Stimulated activated CD4-positive, alpha-beta T cell treated with anti-CD3 and anti-CD28 coated beads, Interleukin-1b, Interleukin-23, amount 100 ng/mL, for 4 hours (primary cell): ENCODE measurements at regions not wholly inside any gene's neighbourhood (a gene's known extent, or its start where the extent isn't known, plus 50 kb on each side); places are given as distances from the start of the nearest gene placed in this dataset.
"Not testable (repeated sequence)": the region's sequence is repeated elsewhere in the genome, so short reads cannot be mapped to it uniquely, and the experiment has no call there.

ENCODE experiments used
- DNase-seq, 2 donors: peaks; one replicate each; pipeline ENCODE4 v3.0.0-alpha.2; 2020; ENCODE audit warnings: low read depth in 2 of 2

- not testable (repeated sequence) for DNase-seq
Measured at GRCh38 chr2:54031288-54031687, 60.5 kb upstream of the PSME4 start.

GRCh38 chr2:54030806-54031205 lies 60.0 kb upstream of the PSME4 start:
- DNase-seq, result no peak

GRCh38 chr2:54030396-54030741 lies 59.6 kb upstream of the PSME4 start:
- no peak for DNase-seq

GRCh38 chr2:54029721-54030395 lies 59.1 kb upstream of the PSME4 start:
- DNase-seq, result no peak

GRCh38 chr2:54025463-54026075 lies 54.8 kb upstream of the PSME4 start:
- DNase-seq, result not testable (repeated sequence)

GRCh38 chr2:54024576-54024975 lies 53.8 kb upstream of the PSME4 start:
- no peak for DNase-seq

GRCh38 chr2:54021702-54022101 lies 50.9 kb upstream of the PSME4 start:
- DNase-seq, result no peak

GRCh38 chr2:54020793-54021414 lies 50.1 kb upstream of the PSME4 start:
- no peak for DNase-seq
